ENCODE measurements at regions not wholly inside any gene's neighbourhood (a gene's known extent, or its start where the extent isn't known, plus 50 kb on each side); places are given as distances from the start of the nearest gene placed in this dataset.
"Not testable (repeated sequence)": the region's sequence is repeated elsewhere in the genome, so short reads cannot be mapped to it uniquely, and the experiment has no call there.

GRCh38 chr7:131046246-131046645, 281.4 kb upstream of the MKLN1 start:
- Mint-ChIP-seq H3K4me3 (no peak overlapping the region), H3K9me3 (peaks cover 8% of the 10 kb centered on the region), H3K27me3 (no peaks in the 10 kb centered on the region), H3K36me3 (ENCODE audit: low read depth) (peaks cover 31% of the 10 kb centered on the region), H3K4me1 (peaks cover 62% of the 10 kb centered on the region), H3K27ac (peak overlapping the region; percentile 38)
- ChIA-PET CTCF (interaction anchor here (0.6 to 1.5 kb wide), 5 partner anchors 9 to 157 kb away, joined by 3 to 5 read pairs (median 3); no protein-coding TSS in a partner anchor), POLR2A (no interaction called here)
- no peak for DNase-seq

- CTCF ChIA-PET, result interaction anchor here (0.6 to 1.6 kb wide), 5 partner anchors 10 to 273 kb away, joined by 3 to 4 read pairs (median 3); no protein-coding TSS in a partner anchor
- peaks cover 60% of the 10 kb centered on the region for H3K4me1 Mint-ChIP-seq
- peak overlapping the region; percentile 20 for H3K27ac Mint-ChIP-seq
- H3K36me3 Mint-ChIP-seq (ENCODE audit: low read depth), result peaks cover 34% of the 10 kb centered on the region
- no peak for DNase-seq
- peaks cover 8% of the 10 kb centered on the region for H3K9me3 Mint-ChIP-seq
- POLR2A ChIA-PET, result no interaction called here
- H3K27me3 Mint-ChIP-seq, result no peaks in the 10 kb centered on the region
- H3K4me3 Mint-ChIP-seq, result no peak overlapping the region
Observed at GRCh38 chr7:131047651-131048304, 279.9 kb upstream of the MKLN1 start.

GRCh38 chr7:131051304-131051703, 276.4 kb upstream of the MKLN1 start:
- peaks cover 41% of the 10 kb centered on the region for H3K36me3 Mint-ChIP-seq (ENCODE audit: low read depth)
- H3K4me1 Mint-ChIP-seq, result peaks cover 72% of the 10 kb centered on the region
- POLR2A ChIA-PET, result no interaction called here
- H3K9me3 Mint-ChIP-seq, result peaks cover under 1% of the 10 kb centered on the region
- H3K27me3 Mint-ChIP-seq, result no peaks in the 10 kb centered on the region
- DNase-seq, result no peak
- CTCF ChIA-PET, result interaction anchor here (0.6 to 1.1 kb wide), 4 partner anchors 69 to 1199 kb away, joined by 3 to 4 read pairs (median 4); no protein-coding TSS in a partner anchor
- peak overlapping the region; percentile 22 for H3K27ac Mint-ChIP-seq
- H3K4me3 Mint-ChIP-seq, result no peak overlapping the region

GRCh38 chr7:131052285-131052904, 275.3 kb upstream of the MKLN1 start:
- Mint-ChIP-seq H3K4me1 (peaks cover 72% of the 10 kb centered on the region), H3K27me3 (no peaks in the 10 kb centered on the region), H3K27ac (no peak overlapping the region), H3K9me3 (no peaks in the 10 kb centered on the region), H3K36me3 (ENCODE audit: low read depth) (peaks cover 36% of the 10 kb centered on the region), H3K4me3 (no peak overlapping the region)
- ChIA-PET CTCF (interaction anchor here (2.2 kb wide), 1 partner anchor 12 kb away, joined by 5 read pairs; no protein-coding TSS in a partner anchor), POLR2A (no interaction called here)
- DNase-seq, result no peak

GRCh38 chr7:131056007-131056406, 271.7 kb upstream of the MKLN1 start:
- H3K27me3 Mint-ChIP-seq, result no peaks in the 10 kb centered on the region
- POLR2A ChIA-PET, result no interaction called here
- peak overlapping the region; percentile 94 for H3K27ac Mint-ChIP-seq
- peaks cover 3% of the 10 kb centered on the region for H3K9me3 Mint-ChIP-seq
- no peak overlapping the region for H3K4me3 Mint-ChIP-seq
- H3K4me1 Mint-ChIP-seq, result peaks cover 68% of the 10 kb centered on the region
- CTCF ChIA-PET, result interaction anchor here (0.6 to 1.0 kb wide), 2 partner anchors 46 to 124 kb away, joined by 3 read pairs; no protein-coding TSS in a partner anchor
- peaks cover 35% of the 10 kb centered on the region for H3K36me3 Mint-ChIP-seq (ENCODE audit: low read depth)
- DNase-seq, result no peak

- Mint-ChIP-seq H3K27me3 (no peaks in the 10 kb centered on the region), H3K36me3 (ENCODE audit: low read depth) (peaks cover 42% of the 10 kb centered on the region), H3K9me3 (peaks cover 6% of the 10 kb centered on the region), H3K4me3 (peak overlapping the region; percentile 65), H3K27ac (peak overlapping the region; percentile 94), H3K4me1 (peaks cover 71% of the 10 kb centered on the region)
- peak; percentile 68 for DNase-seq
- POLR2A ChIA-PET, result interaction anchor here (0.6 kb wide), 2 partner anchors 100 to 1689 kb away, joined by 3 read pairs; no protein-coding TSS in a partner anchor
- CTCF ChIA-PET, result interaction anchor here (0.7 to 4.1 kb wide), 8 partner anchors 11 to 509 kb away, joined by 3 to 38 read pairs (median 3); no protein-coding TSS in a partner anchor
Observed at GRCh38 chr7:131057015-131057793, 270.5 kb upstream of the MKLN1 start.

- H3K27ac Mint-ChIP-seq, result peak overlapping the region; percentile 94
- H3K36me3 Mint-ChIP-seq (ENCODE audit: low read depth), result peaks cover 39% of the 10 kb centered on the region
- no peaks in the 10 kb centered on the region for H3K27me3 Mint-ChIP-seq
- peaks cover 66% of the 10 kb centered on the region for H3K4me1 Mint-ChIP-seq
- H3K9me3 Mint-ChIP-seq, result peaks cover 6% of the 10 kb centered on the region
- H3K4me3 Mint-ChIP-seq, result peak overlapping the region; percentile 65
- ChIA-PET CTCF (interaction anchor here (0.7 to 4.1 kb wide), 7 partner anchors 11 to 508 kb away, joined by 3 to 38 read pairs (median 3); no protein-coding TSS in a partner anchor), POLR2A (interaction anchor here (0.6 to 0.8 kb wide), 3 partner anchors 11 to 1690 kb away, joined by 3 to 6 read pairs (median 3); no protein-coding TSS in a partner anchor)
- DNase-seq, result peak; percentile 67
Observed at GRCh38 chr7:131057794-131058070, 269.9 kb upstream of the MKLN1 start.

- ChIA-PET CTCF (interaction anchor here (1.0 to 4.1 kb wide), 5 partner anchors 10 to 434 kb away, joined by 3 to 38 read pairs (median 7); no protein-coding TSS in a partner anchor), POLR2A (interaction anchor here (0.8 kb wide), 1 partner anchor 10 kb away, joined by 6 read pairs; no protein-coding TSS in a partner anchor)
- not testable (repeated sequence) for H3K27me3 Mint-ChIP-seq, DNase-seq, H3K4me3 Mint-ChIP-seq, H3K9me3 Mint-ChIP-seq
- H3K27ac Mint-ChIP-seq, result peak overlapping the region; percentile 94
- H3K4me1 Mint-ChIP-seq, result peaks cover 65% of the 10 kb centered on the region
- H3K36me3 Mint-ChIP-seq (ENCODE audit: low read depth), result peaks cover 38% of the 10 kb centered on the region
Observed at GRCh38 chr7:131058561-131059288, 269.0 kb upstream of the MKLN1 start.

- H3K27ac Mint-ChIP-seq, result peak overlapping the region; percentile 62
- DNase-seq, POLR2A ChIA-PET, H3K9me3 Mint-ChIP-seq, H3K27me3 Mint-ChIP-seq, H3K4me3 Mint-ChIP-seq: not testable (repeated sequence)
- CTCF ChIA-PET, result interaction anchor here (1.0 to 4.1 kb wide), 3 partner anchors 9 to 163 kb away, joined by 3 to 38 read pairs (median 9); no protein-coding TSS in a partner anchor
- H3K4me1 Mint-ChIP-seq, result peaks cover 59% of the 10 kb centered on the region
- peaks cover 33% of the 10 kb centered on the region for H3K36me3 Mint-ChIP-seq (ENCODE audit: low read depth)
Observed at GRCh38 chr7:131059401-131059800, 268.3 kb upstream of the MKLN1 start.

GRCh38 chr7:131061158-131061557, 266.5 kb upstream of the MKLN1 start:
- Mint-ChIP-seq H3K4me3 (no peak overlapping the region), H3K9me3 (peaks cover 6% of the 10 kb centered on the region), H3K4me1 (peaks cover 47% of the 10 kb centered on the region), H3K27me3 (no peaks in the 10 kb centered on the region), H3K27ac (no peak overlapping the region), H3K36me3 (ENCODE audit: low read depth) (peaks cover 26% of the 10 kb centered on the region)
- peak; percentile 54 for DNase-seq
- POLR2A ChIA-PET, result no interaction called here
- CTCF ChIA-PET, result interaction anchor here (1.1 kb wide), 1 partner anchor 21 kb away, joined by 3 read pairs; no protein-coding TSS in a partner anchor

- CTCF ChIA-PET, result interaction anchor here (1.1 kb wide), 1 partner anchor 22 kb away, joined by 3 read pairs; no protein-coding TSS in a partner anchor
- peaks cover 6% of the 10 kb centered on the region for H3K9me3 Mint-ChIP-seq
- no peak for DNase-seq
- no peak overlapping the region for H3K4me3 Mint-ChIP-seq
- POLR2A ChIA-PET, result no interaction called here
- no peak overlapping the region for H3K27ac Mint-ChIP-seq
- peaks cover 25% of the 10 kb centered on the region for H3K36me3 Mint-ChIP-seq (ENCODE audit: low read depth)
- peaks cover 44% of the 10 kb centered on the region for H3K4me1 Mint-ChIP-seq
- H3K27me3 Mint-ChIP-seq, result no peaks in the 10 kb centered on the region
Observed at GRCh38 chr7:131061818-131062217, 265.9 kb upstream of the MKLN1 start.

- Mint-ChIP-seq H3K36me3 (ENCODE audit: low read depth) (peaks cover 2% of the 10 kb centered on the region), H3K9me3 (no peaks in the 10 kb centered on the region), H3K4me3 (no peak overlapping the region), H3K4me1 (peaks cover 35% of the 10 kb centered on the region), H3K27me3 (no peaks in the 10 kb centered on the region), H3K27ac (no peak overlapping the region)
- ChIA-PET POLR2A (no interaction called here), CTCF (interaction anchor here (4.5 kb wide), 1 partner anchor 8 kb away, joined by 38 read pairs; no protein-coding TSS in a partner anchor)
- DNase-seq, result no peak
Observed at GRCh38 chr7:131066635-131067034, 261.0 kb upstream of the MKLN1 start.

Data from activated CD4-positive, alpha-beta T cell treated with anti-CD3 and anti-CD28 coated beads, Interleukin-2, amount 10 ng/mL, durations not matched to agents 7 days and 5 days (primary cell).